ACC112 (cell line): ENCODE measurements at regions not wholly inside any gene's neighbourhood (a gene's known extent, or its start where the extent isn't known, plus 50 kb on each side); places are given as distances from the start of the nearest gene placed in this dataset.
A peak's percentile ranks its signal among the peaks of the same experiment; 100 is the strongest.

Experiments used
- H2AFZ ChIP-seq: fragments of 200-600 bp; sonication (generic); one replicate; pipeline ENCODE4 v1.6.0; 2017; ENCODE audit warnings: antibody characterized with exemption, low read length; ENCODE audit not compliant: unreplicated experiment
- H3K27ac ChIP-seq: fragments of 200-600 bp; sonication (generic); 2 replicates; pipeline ENCODE4 v1.5.1; 2014; ENCODE audit warnings: low read depth, mild to moderate bottlenecking, antibody characterized with exemption, low read length, moderate library complexity
- H3K27me3 ChIP-seq: fragments of 200-600 bp; sonication (generic); 2 replicates; pipeline ENCODE4 v1.6.1; 2014; ENCODE audit warnings: mild to moderate bottlenecking, antibody characterized with exemption, low read length, moderate library complexity, mixed read lengths; ENCODE audit not compliant: insufficient read depth
- H3K36me3 ChIP-seq: fragments of 200-600 bp; sonication (generic); 2 replicates; pipeline ENCODE4 v1.6.1; 2016; ENCODE audit warnings: mild to moderate bottlenecking, antibody characterized with exemption, low read length, moderate library complexity, mixed read lengths; ENCODE audit not compliant: insufficient read depth
- H3K4me1 ChIP-seq: fragments of 200-600 bp; sonication (generic); one replicate; pipeline ENCODE4 v1.6.1; 2016; ENCODE audit warnings: low read length, mixed read lengths; ENCODE audit not compliant: insufficient read depth, unreplicated experiment, control insufficient read depth
- H3K4me3 ChIP-seq: fragments of 200-600 bp; sonication (generic); 2 replicates; pipeline ENCODE4 v1.5.1; 2014; ENCODE audit warnings: mild to moderate bottlenecking, low read depth, low read length
- H3K79me2 ChIP-seq: fragments of 200-600 bp; sonication (generic); one replicate; pipeline ENCODE4 v1.6.0; 2016; ENCODE audit warnings: low read length; ENCODE audit not compliant: control insufficient read depth, unreplicated experiment, insufficient read depth

- no peak overlapping the region for H2AFZ ChIP-seq
- H3K4me3 ChIP-seq = no peak overlapping the region
- no peaks in the 10 kb centered on the region for H3K36me3 ChIP-seq
- H3K27me3 ChIP-seq = no peaks in the 10 kb centered on the region
- peaks cover 37% of the 10 kb centered on the region for H3K4me1 ChIP-seq
- peak overlapping the region; percentile 95 for H3K27ac ChIP-seq
- no peaks in the 10 kb centered on the region for H3K79me2 ChIP-seq
Measured at GRCh38 chr13:106156468-106156867, 379.0 kb downstream of the EFNB2 start.

- Histone ChIP-seq H3K4me3 (no peak overlapping the region), H3K4me1 (peaks cover 40% of the 10 kb centered on the region), H3K27me3 (no peaks in the 10 kb centered on the region), H3K27ac (peak overlapping the region; percentile 95), H3K36me3 (no peaks in the 10 kb centered on the region), H3K79me2 (no peaks in the 10 kb centered on the region), H2AFZ (no peak overlapping the region)
Measured at GRCh38 chr13:106155411-106155810, 380.1 kb downstream of the EFNB2 start.

- H3K36me3 ChIP-seq = no peaks in the 10 kb centered on the region
- no peak overlapping the region for H3K27ac ChIP-seq
- H2AFZ ChIP-seq = no peak overlapping the region
- H3K79me2 ChIP-seq = no peaks in the 10 kb centered on the region
- no peak overlapping the region for H3K4me3 ChIP-seq
- peaks cover 42% of the 10 kb centered on the region for H3K4me1 ChIP-seq
- H3K27me3 ChIP-seq = no peaks in the 10 kb centered on the region
Measured at GRCh38 chr13:106153876-106154275, 381.6 kb downstream of the EFNB2 start.

- no peaks in the 10 kb centered on the region for H3K27me3 ChIP-seq
- no peaks in the 10 kb centered on the region for H3K36me3 ChIP-seq
- H3K4me1 ChIP-seq = peaks cover 42% of the 10 kb centered on the region
- no peak overlapping the region for H3K4me3 ChIP-seq
- H3K27ac ChIP-seq = no peak overlapping the region
- H3K79me2 ChIP-seq = no peaks in the 10 kb centered on the region
- H2AFZ ChIP-seq = no peak overlapping the region
Measured at GRCh38 chr13:106153041-106153440, 382.4 kb downstream of the EFNB2 start.

GRCh38 chr13:106152047-106152446 lies 383.4 kb downstream of the EFNB2 start:
- H3K4me1 ChIP-seq = peaks cover 39% of the 10 kb centered on the region
- H3K27ac ChIP-seq = peak overlapping the region; percentile 91
- H2AFZ ChIP-seq = no peak overlapping the region
- no peaks in the 10 kb centered on the region for H3K36me3 ChIP-seq
- no peaks in the 10 kb centered on the region for H3K79me2 ChIP-seq
- no peaks in the 10 kb centered on the region for H3K27me3 ChIP-seq
- no peak overlapping the region for H3K4me3 ChIP-seq

- no peaks in the 10 kb centered on the region for H3K79me2 ChIP-seq
- peak overlapping the region; percentile 91 for H3K27ac ChIP-seq
- H3K27me3 ChIP-seq = no peaks in the 10 kb centered on the region
- H3K4me1 ChIP-seq = peaks cover 34% of the 10 kb centered on the region
- no peaks in the 10 kb centered on the region for H3K36me3 ChIP-seq
- H2AFZ ChIP-seq = no peak overlapping the region
- no peak overlapping the region for H3K4me3 ChIP-seq
Measured at GRCh38 chr13:106151056-106151699, 384.3 kb downstream of the EFNB2 start.

GRCh38 chr13:106145997-106146864 lies 389.2 kb downstream of the EFNB2 start:
- no peak overlapping the region for H3K27ac ChIP-seq
- peaks cover 23% of the 10 kb centered on the region for H3K4me1 ChIP-seq
- no peak overlapping the region for H3K4me3 ChIP-seq
- no peak overlapping the region for H2AFZ ChIP-seq
- no peaks in the 10 kb centered on the region for H3K27me3 ChIP-seq
- H3K36me3 ChIP-seq = no peaks in the 10 kb centered on the region
- no peaks in the 10 kb centered on the region for H3K79me2 ChIP-seq

GRCh38 chr13:106145070-106145469 lies 390.4 kb downstream of the EFNB2 start:
- Histone ChIP-seq H3K79me2 (no peaks in the 10 kb centered on the region), H3K36me3 (no peaks in the 10 kb centered on the region), H3K27ac (no peak overlapping the region), H2AFZ (no peak overlapping the region), H3K4me3 (no peak overlapping the region), H3K4me1 (peaks cover 20% of the 10 kb centered on the region), H3K27me3 (no peaks in the 10 kb centered on the region)

- no peaks in the 10 kb centered on the region for H3K36me3 ChIP-seq
- peaks cover 27% of the 10 kb centered on the region for H3K4me1 ChIP-seq
- no peak overlapping the region for H3K27ac ChIP-seq
- H2AFZ ChIP-seq = no peak overlapping the region
- no peaks in the 10 kb centered on the region for H3K79me2 ChIP-seq
- no peaks in the 10 kb centered on the region for H3K27me3 ChIP-seq
- H3K4me3 ChIP-seq = no peak overlapping the region
Measured at GRCh38 chr13:106143930-106144709, 391.3 kb downstream of the EFNB2 start.

- H3K4me1 ChIP-seq = peaks cover 33% of the 10 kb centered on the region
- H3K79me2 ChIP-seq = no peaks in the 10 kb centered on the region
- H2AFZ ChIP-seq = no peak overlapping the region
- H3K36me3 ChIP-seq = no peaks in the 10 kb centered on the region
- no peak overlapping the region for H3K4me3 ChIP-seq
- no peak overlapping the region for H3K27ac ChIP-seq
- no peaks in the 10 kb centered on the region for H3K27me3 ChIP-seq
Measured at GRCh38 chr13:106143392-106143791, 392.1 kb downstream of the EFNB2 start.
